CD4-positive, alpha-beta T cell treated with Interleukin-15 for 1 hour (primary cell): ENCODE measurements at regions not wholly inside any gene's neighbourhood (a gene's known extent, or its start where the extent isn't known, plus 50 kb on each side); places are given as distances from the start of the nearest gene placed in this dataset.
"Not testable (repeated sequence)": the region's sequence is repeated elsewhere in the genome, so short reads cannot be mapped to it uniquely, and the experiment has no call there.

Experiments
- DNase-seq: peaks from one replicate; pipeline ENCODE4 v3.0.0-alpha.2; 2020

- no peak for DNase-seq
Measured at GRCh38 chr18:43893001-43893637, 615.8 kb upstream of the SYT4 start.

- DNase-seq: no peak
Measured at GRCh38 chr18:43904209-43904837, 627.0 kb upstream of the SYT4 start.

DNA sequence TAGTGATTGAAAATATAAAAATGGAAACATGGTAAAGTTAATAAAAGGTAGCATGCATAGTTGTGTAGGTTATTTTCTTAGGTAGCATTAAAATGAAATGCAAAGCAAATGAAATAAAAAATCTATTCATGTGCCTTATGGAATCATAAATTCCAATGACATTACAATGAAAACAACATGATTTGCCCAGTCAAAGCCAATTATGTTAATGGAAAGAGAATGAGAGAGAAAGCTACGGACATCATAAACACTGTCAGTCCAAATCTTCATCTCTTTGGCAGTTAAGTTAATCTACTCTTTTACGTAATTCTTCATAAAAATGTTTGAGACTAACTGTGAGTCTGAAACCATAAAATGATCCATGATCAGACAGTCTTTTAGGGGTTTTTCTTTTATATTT, 636.7 kb upstream of the SYT4 start:
- DNase-seq: no peak

GRCh38 chr18:43916984-43917383, 639.7 kb upstream of the SYT4 start:
- no peak for DNase-seq

GRCh38 chr18:43917520-43917919, 640.2 kb upstream of the SYT4 start:
- no peak for DNase-seq

DNA sequence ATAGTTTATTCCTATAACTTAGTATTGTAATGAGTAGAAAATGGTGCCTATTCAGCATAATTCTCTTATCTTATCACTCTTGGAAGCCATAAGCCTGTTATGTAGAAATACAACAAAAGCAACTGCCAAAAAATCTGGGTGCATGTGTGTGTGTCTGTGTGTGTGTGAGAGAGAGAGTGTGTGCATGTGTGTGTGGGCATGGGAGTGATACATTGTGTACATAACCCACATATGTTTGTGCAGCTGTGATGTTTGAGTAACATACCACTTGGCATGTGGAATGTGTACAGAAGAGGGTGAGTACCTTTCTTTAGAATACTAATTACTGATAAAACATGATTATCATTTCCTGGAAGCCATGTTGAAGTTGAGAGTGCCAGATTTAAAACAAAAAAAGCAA, 642.3 kb upstream of the SYT4 start:
- DNase-seq: no peak

DNA sequence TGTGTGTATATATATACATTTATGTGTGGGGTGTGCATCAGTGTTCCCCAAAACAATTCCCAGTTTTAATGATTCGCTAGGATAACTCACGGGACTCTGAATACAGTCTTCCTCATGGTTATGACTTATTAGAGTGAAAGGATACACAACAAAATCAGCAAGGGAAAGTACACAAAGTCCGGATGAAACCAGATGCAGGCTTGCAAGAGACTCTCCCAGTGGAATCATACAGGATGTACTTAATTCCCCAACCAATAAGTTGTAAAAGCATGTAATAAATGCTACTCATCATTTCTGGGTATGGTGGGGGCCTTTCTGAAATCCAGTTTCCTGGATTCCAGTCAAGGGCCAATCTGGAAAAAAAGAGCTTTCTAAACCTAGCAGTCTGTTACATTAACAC, 654.1 kb upstream of the SYT4 start:
- no peak for DNase-seq

GRCh38 chr18:43932140-43932539, 654.9 kb upstream of the SYT4 start:
- no peak for DNase-seq

GRCh38 chr18:43933177-43933576, 655.9 kb upstream of the SYT4 start:
- no peak for DNase-seq

DNA sequence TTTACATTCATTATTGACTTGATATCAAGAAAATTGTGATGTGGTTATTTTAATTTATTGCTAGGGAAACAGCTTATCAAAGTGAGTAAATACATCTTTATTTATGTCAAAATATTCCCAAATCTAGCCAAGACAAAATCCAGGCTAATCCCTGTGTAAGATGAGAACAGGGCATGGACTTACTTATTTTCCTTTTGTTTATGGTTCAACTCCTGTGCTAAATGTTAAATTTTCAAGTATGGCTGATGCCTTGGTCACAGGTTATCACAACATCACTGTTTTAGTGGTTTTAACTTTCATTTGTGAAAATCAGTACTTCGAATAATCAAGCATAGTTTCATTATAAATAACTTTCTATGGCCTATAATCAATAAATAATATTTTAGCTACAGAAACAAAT, 657.0 kb upstream of the SYT4 start:
- no peak for DNase-seq

GRCh38 chr18:43934781-43935471, 657.6 kb upstream of the SYT4 start:
- no peak for DNase-seq

DNA sequence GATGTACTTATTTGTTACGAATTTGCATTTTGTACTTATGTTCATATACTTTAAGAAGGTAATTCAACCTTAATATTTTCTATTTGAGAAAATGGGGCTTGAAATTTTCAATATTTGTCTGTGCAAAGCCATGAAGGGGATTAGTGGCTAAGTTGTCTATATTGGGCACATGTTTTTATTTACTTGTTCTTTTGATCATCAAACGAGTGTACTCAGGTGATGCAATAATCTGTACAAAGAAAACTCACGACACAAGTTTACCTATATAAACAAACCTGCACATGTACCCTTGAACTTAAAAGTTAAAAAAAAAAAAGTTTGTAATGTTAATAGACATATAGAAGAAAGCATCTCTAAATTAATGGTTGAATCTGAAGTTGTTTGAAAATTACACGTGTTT, 658.9 kb upstream of the SYT4 start:
- DNase-seq: no peak

- DNase-seq: no peak
Measured at GRCh38 chr18:43949291-43949690, 672.0 kb upstream of the SYT4 start.

DNA sequence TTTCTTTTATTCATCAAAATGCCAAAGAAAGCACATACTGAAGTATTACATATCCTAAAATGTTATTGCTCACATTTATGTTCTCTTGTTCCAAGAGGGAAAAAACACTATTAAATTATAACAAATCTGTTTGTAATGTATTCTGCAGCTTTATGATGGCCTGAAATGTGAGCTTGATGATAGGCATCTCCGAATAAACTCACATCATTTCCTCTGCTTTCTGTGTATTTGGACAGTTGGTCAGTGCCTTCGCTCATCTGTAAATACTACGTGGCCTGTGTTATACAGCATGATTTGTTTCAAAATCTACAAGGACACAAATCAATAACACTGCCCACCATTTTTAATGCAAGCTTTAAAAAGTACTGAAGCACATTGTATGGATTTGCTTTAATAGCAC, 672.8 kb upstream of the SYT4 start:
- DNase-seq: no peak

GRCh38 chr18:43952398-43952797, 675.1 kb upstream of the SYT4 start:
- no peak for DNase-seq

DNA sequence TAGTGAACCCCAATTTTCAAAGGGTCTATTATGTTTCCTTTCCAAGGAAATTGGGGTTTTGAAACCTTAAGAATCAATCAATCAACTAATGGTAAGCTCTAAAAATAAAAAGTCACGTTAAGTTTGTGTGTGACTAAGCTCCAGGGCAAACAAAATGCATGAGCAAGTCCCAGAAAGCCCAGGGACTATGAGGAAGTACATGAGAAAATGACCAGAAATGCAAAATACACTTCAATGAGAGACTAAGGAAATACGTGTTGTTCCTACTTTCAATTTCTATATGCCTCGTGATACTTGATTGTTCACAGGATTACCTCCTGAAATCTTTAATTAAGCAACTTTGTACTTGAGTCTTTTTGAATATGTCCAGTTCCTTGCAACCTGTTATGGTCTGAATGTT, 684.4 kb upstream of the SYT4 start:
- DNase-seq: no peak

DNA sequence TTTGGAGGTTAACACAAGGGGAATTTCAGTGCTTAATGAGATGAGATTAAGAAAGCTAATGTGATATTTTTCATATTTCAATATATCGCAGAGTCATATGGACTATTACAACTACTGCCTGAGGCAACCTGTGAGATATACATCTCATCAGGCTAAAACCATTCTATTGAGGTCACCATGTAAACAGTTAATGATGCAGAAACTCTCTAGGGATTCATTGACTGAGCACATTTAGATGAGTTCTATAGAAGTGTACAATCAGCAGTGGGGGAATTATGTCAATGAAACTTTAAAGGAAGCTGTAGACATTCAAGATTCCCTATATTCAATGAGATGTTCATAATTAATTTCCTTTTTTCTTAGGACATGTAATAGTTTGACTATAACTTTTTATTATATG, 687.4 kb upstream of the SYT4 start:
- no peak for DNase-seq

DNA sequence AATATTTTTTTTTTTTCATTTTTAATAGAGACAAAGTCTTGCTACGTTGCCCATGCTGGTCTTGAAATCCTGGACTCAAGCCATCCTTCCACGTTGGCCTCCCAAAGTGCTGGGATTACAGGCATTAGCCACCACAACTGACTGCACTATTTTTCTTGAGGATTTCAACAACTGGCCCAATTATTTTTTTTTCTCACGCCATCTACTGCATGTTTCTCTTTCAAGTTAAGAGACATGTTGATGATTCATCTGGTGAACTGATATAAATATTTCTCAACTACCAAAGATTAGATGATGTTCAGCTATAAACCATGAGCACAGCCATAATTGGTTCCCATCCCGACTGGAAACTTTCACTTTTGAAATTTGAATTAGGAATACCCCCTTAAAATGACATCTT, 688.4 kb upstream of the SYT4 start:
- no peak for DNase-seq

- DNase-seq: no peak
Measured at GRCh38 chr18:43970656-43971055, 693.4 kb upstream of the SYT4 start.

DNA sequence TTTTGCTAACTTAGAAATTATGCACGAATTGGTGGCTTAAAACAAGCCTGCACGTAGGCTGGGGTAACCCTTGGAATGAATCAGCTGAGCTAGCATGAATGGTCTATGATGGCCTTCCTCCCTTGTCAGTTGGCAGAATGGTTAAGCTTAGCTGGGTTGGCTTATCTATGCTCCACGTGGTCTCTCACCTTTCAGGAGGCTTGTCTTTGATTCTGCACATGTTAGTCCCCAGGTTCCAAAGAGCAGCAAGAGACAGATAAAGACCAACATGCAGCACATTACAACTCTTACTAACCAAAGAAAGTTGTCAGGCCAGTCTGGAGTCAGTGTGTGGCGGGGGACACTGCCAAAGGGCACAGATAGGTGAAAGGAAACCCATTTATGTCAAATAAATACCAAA, 700.9 kb upstream of the SYT4 start:
- DNase-seq: no peak

DNA sequence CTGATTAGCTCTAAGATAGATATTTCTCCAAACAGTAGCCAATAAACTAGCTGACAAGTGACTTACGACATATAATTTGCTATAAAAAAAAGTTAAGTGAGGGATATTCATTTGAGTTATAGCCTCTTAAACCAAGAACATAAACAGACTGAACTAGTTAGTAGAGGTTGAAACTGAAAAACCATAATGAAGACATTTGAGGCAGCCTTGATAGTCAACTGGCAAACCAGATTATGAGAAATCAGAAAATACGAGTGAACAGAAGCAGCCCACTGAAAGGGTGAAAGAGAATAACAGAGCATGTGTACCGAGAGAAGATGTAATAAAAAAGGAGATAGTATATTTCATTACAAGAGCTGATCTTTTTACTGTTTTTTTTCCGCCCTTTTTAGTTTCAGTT, 698.1 kb upstream of the SETBP1 start:
- no peak for DNase-seq

- not testable (repeated sequence) for DNase-seq
Measured at GRCh38 chr18:43987061-43987460, 693.6 kb upstream of the SETBP1 start.

DNA sequence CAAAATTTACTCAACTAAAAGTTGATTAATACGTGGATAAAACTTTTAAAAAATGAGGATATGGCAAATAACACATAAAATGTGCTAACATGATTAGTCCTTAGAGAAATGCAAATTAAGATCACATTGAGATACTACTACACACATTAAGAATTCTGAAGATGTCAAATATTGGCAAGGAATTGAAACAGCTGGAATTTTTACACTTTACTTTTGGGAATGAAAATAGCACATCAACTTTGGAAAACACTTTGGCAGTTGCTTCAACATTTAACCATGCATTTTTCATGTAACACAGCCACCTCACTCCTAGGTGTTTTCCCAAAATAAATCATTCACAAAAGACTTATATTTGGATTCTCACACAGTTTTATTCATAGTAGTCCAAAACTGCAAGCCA, 687.9 kb upstream of the SETBP1 start:
- DNase-seq: no peak

- DNase-seq: no peak
Measured at GRCh38 chr18:43994381-43994780, 686.3 kb upstream of the SETBP1 start.

GRCh38 chr18:44013871-44014270, 666.8 kb upstream of the SETBP1 start:
- DNase-seq: no peak
